T-helper 17 cell (primary cell): ENCODE measurements at regions not wholly inside any gene's neighbourhood (a gene's known extent, or its start where the extent isn't known, plus 50 kb on each side); places are given as distances from the start of the nearest gene placed in this dataset.
"Not testable (repeated sequence)": the region's sequence is repeated elsewhere in the genome, so short reads cannot be mapped to it uniquely, and the experiment has no call there.

Source experiments
- ATAC-seq: fragments of 150-1000 bp; cut with Tn5 transposase; 2 replicates; pipeline ENCODE4 v1.10.0; 2021; ENCODE audit warnings: mild to moderate bottlenecking, moderate library complexity
- DNase-seq, 3 donors: peaks; one replicate each; pipeline versions ENCODE4 v3.0.0 to v3.0.0-alpha.2; 2020 to 2021
- H3K9me3 ChIP-seq: one replicate; pipeline ENCODE4 v1.7.0; 2013; ENCODE audit warnings: low read length, mild to moderate bottlenecking; ENCODE audit not compliant: control insufficient read depth, poor library complexity, severe bottlenecking
- H3K27ac Mint-ChIP-seq: one replicate; pipeline ENCODE4 v1.8.0; 2022; ENCODE audit warnings: mild to moderate bottlenecking, moderate library complexity, mixed read lengths
- H3K27me3 Mint-ChIP-seq: one replicate; pipeline ENCODE4 v1.8.0; 2022; ENCODE audit warnings: mixed read lengths
- H3K36me3 Mint-ChIP-seq: one replicate; pipeline ENCODE4 v1.8.0; 2022; ENCODE audit warnings: low read depth, mixed read lengths
- H3K4me1 Mint-ChIP-seq: one replicate; pipeline ENCODE4 v1.8.0; 2022; ENCODE audit warnings: mild to moderate bottlenecking, mixed read lengths
- H3K4me3 Mint-ChIP-seq: one replicate; pipeline ENCODE4 v1.8.0; 2022; ENCODE audit warnings: mild to moderate bottlenecking, moderate library complexity, mixed read lengths

DNA sequence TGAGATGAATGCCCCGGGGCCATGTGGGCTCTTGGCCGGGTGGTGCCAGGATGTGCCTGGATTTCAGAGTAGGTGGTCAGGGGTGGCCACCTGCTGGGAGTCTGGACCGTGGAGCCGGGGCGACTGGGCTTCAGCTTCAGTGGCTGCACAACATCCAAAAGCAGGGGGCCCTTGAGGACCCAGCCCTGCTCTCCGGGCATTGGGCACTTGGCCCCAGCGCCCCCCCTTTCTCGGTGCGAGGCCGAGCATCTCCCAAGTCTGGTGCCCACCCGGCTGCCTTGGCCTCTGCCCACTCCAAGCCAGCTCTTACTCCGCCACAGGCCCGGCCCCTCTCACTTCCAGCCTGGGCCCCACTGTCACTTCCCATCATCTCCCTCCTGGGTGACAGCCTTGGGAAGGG lies 4429.0 kb upstream of the TPTE start:
- H3K4me1 Mint-ChIP-seq, H3K27ac Mint-ChIP-seq, H3K4me3 Mint-ChIP-seq, H3K27me3 Mint-ChIP-seq, H3K9me3 ChIP-seq, H3K36me3 Mint-ChIP-seq, DNase-seq, ATAC-seq: not testable (repeated sequence)

DNA sequence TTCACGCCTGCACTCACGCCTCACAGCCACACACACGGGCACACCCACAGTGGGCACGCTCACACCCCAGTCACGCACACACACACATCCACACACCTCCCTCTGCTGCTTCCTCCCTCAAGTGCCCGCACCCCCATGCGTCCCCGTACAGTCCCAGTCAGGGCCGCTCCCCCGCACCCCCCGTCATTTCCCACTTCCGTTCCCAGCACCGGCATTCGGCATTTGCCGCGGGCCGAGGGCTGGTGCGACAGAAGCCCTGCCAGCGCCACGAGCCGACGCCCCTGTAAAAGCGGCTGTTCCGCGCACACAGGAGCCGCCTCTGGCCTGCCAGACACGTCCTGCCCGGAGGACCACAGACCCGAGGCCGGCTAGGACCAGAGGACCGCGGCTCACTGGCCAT lies 4428.0 kb upstream of the TPTE start:
- H3K27ac Mint-ChIP-seq, ATAC-seq, H3K4me1 Mint-ChIP-seq, H3K36me3 Mint-ChIP-seq, H3K4me3 Mint-ChIP-seq, DNase-seq, H3K9me3 ChIP-seq, H3K27me3 Mint-ChIP-seq: not testable (repeated sequence)

DNA sequence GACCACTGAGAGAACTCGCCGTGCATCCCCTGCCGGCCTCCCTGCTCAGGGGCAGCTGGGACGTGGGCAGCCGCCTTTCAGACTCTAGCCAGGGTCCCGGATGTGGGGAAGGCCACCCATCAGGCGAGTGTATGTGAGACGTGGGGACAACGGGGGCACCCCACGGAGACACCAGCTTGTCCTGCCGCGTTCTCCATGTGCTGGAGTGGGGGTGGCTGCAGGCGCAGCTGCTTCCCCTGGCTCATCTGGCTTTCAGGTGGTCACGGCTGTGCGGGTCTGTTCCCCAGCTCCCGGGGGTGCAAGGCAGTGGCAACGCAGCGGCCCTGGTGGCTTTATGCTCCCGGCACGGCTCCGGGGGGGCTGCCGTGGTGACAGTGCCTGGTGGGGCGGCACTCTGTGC lies 4427.5 kb upstream of the TPTE start:
- not testable (repeated sequence) for DNase-seq, H3K4me3 Mint-ChIP-seq, H3K9me3 ChIP-seq, H3K27me3 Mint-ChIP-seq, H3K27ac Mint-ChIP-seq, H3K4me1 Mint-ChIP-seq, ATAC-seq, H3K36me3 Mint-ChIP-seq

DNA sequence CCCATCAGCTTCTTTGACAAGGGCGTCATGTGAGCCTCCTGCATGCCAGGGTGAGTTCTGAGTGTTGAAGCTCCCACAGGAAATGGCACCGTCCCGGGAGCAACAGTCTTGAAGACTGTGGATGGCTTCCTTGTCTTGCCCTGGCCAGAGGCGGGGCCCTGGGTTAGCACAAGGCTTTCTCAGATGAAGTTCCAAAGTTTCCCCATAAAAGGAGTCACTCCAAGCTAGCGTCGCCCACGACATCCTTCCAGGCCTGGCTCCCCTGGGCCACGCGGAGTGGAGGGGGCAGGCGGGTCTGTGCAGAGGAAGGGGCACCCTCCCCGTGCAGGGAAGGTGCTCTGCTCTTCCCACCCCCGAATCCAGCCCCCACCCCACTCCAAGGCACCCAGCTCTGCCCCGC lies 4426.1 kb upstream of the TPTE start:
- H3K9me3 ChIP-seq, H3K27me3 Mint-ChIP-seq, H3K4me3 Mint-ChIP-seq, ATAC-seq, H3K36me3 Mint-ChIP-seq, H3K4me1 Mint-ChIP-seq, H3K27ac Mint-ChIP-seq, DNase-seq: not testable (repeated sequence)

DNA sequence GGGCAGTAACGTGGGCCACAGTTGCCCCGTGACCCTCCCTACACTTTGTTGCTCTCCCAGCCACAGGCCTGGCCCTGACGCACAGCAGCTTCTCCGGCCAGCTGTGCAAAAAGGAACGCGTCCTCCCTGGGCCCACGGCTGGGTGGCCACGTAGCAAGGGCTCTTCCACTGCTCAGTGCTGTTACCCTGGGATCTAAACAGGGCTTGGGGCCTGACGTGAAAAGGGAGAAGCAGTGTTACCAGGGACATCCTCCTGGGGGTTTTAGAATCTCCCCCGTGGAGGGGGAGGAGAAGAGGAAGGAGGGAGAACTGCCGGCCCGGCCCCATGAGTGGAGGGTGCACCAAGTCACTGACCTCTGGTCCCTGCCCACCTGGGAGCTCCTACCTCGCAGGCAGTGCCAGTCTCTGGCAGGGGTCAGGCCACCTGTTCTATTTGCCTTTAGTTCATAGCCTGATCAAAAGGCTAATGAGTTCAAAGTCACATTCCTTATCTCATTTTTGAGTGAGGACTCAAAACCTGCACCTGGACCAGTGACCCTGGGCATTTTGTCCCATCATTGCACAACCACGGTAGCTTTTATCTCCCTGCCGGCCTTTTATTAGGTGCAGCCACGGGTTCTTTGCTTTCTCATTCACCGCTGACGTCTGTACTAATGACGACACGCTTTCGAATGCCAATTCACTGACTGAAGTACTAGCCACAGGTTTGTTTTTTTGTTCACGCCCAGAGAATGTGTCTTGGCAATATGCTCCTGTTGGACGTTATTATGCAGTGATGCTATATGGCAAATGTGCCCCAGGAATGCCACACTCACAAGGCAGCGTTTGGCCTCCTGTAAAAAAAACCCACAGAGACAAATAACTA lies 4424.6 kb upstream of the TPTE start:
- not testable (repeated sequence) for H3K27ac Mint-ChIP-seq, ATAC-seq, H3K27me3 Mint-ChIP-seq, H3K9me3 ChIP-seq, DNase-seq, H3K4me1 Mint-ChIP-seq, H3K4me3 Mint-ChIP-seq, H3K36me3 Mint-ChIP-seq

DNA sequence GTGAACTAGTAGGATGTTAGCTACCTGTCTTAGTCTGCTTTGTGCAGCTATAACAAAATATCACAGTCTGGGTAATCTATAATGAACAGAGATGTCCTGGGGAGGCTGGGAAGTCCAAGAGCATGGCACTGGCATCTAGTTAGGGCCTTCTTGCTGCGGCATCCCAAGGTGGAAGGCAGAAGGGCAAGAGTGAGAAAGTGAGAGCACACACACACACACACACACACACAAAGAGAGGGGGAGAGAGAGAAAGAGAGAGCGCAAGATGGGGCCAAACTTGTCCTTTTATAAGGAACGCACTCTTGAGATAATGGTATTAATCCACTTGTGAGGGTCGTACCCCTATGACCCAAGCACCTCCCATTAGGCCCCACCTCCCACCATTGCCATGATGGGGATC lies 4423.6 kb upstream of the TPTE start:
- not testable (repeated sequence) for H3K4me1 Mint-ChIP-seq, H3K36me3 Mint-ChIP-seq, ATAC-seq, H3K9me3 ChIP-seq, H3K27ac Mint-ChIP-seq, H3K27me3 Mint-ChIP-seq, DNase-seq, H3K4me3 Mint-ChIP-seq

DNA sequence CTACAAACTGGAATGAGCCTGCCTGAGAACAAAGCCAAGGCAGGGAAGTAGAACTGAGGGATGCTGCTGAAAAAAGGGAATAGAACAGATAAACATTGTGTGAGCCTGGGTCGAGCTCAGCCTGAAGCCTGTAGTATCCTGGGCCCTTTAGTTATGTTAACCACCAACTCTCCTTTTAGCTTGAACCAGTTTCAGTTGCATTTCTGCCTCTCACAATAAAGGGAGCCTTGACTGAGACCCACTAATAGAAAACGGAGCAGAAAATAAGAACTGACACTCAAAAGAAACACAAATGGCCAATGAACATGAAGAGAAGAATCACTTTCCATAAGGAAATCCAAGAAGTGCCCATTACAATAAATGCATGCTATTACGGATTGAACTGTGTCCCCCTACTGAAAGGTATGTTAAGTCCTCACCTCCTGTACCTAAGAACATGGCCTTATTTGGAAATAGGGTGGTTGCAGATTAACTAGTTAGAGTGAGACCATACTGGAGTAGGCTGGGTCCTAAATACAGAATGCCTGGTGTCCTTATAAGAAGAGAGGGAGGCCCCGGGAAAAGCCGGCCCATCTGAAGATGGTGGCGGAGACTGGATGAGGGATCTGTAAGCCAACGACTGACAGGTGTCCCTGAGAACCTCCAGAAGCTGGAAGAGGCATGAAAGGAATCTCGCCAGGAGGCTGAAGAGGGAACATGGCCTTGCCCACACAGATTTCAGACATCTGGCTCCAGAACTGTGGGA lies 4423.0 kb upstream of the TPTE start:
- not testable (repeated sequence) for H3K36me3 Mint-ChIP-seq, H3K9me3 ChIP-seq, H3K27me3 Mint-ChIP-seq, DNase-seq, H3K27ac Mint-ChIP-seq, ATAC-seq, H3K4me3 Mint-ChIP-seq, H3K4me1 Mint-ChIP-seq

DNA sequence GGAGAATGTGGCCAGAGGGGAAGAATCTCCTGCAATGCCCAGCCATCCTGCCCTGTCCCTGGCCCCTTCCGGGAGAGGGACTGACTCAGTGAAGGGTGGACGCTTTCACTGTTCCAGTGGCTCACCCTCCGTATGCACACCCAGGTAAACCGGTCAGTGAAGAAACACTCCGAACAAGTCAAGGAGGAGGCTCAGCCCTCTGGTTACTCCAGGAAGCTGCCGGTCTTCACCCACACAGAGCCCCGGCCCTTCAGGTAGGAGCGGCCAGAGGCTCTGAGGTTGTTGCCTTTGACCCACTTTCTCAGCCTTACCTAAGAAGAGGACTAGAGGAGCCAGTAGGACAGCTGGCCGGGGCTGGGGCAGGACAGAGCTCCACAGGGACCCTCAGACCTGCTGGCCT lies 4419.8 kb upstream of the TPTE start:
- not testable (repeated sequence) for H3K27ac Mint-ChIP-seq, ATAC-seq

DNA sequence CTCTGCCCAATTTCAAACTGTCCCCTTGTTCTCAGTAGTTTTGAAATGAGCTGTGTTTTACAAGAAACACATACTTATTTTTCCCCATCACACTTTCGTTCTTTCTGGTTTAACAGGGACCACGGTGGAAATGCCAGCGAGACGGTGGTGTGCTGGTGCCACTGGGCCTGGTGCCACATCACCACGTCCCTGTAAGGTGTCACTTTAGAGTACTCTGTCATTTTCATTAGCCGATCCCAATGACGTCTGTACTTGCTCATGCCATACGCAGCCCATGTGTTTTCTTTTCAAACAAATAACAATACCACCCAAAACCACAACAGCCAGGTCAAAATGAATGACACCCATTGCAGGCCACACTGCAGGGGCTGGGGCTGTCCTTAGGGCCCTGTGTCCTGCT lies 4416.8 kb upstream of the TPTE start:
- not testable (repeated sequence) for ATAC-seq, H3K27ac Mint-ChIP-seq, H3K36me3 Mint-ChIP-seq, DNase-seq, H3K4me1 Mint-ChIP-seq, H3K27me3 Mint-ChIP-seq, H3K4me3 Mint-ChIP-seq, H3K9me3 ChIP-seq

More for the DNA sequence above, 4419.8 kb upstream of the TPTE start:
- H3K36me3 Mint-ChIP-seq, H3K27me3 Mint-ChIP-seq, H3K4me1 Mint-ChIP-seq, H3K4me3 Mint-ChIP-seq, DNase-seq, H3K9me3 ChIP-seq: not testable (repeated sequence)

DNA sequence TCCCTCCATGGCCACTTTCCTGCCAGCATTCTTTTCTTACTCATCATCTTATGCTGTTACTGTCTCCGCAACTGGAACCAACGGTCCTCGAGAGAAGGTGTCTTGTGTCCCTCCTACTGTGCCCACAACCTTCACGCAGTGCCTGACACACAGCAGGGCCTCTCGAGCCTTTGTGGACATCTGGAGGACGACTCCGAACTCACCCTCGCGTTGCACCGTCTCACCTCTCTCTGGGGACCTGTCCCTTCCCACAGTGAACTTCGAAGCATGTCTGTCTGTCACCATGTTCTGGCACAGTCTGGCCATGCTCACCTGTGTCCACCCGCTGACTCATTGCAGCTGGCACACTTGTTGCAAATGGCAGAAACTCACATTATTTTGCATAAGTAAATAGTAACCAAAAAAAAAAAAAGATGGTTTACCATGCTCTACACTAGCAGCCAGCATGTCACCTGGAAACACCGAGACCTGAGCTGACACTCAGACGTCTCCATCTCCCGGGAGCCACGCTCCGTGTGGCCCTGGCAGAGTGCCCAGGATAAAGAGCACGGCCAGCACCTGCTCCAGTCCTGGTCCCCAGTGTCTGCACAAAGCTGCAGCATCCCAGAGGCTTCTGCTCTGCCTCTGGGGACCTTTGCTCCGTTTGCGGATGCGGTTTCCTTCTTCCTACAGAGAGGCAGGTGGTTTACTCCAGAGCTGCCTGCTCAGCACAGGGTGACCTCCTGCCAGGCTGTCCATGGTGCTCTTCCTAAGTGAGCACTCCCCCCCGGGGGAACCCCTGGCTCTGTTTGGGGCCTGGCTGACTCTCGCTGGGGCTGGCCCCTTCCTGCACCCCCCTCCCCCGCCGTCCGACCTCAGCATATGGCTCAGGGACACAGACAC lies 4414.5 kb upstream of the TPTE start:
- not testable (repeated sequence) for DNase-seq, H3K27ac Mint-ChIP-seq, H3K4me3 Mint-ChIP-seq, H3K36me3 Mint-ChIP-seq, H3K4me1 Mint-ChIP-seq, H3K27me3 Mint-ChIP-seq, H3K9me3 ChIP-seq, ATAC-seq

DNA sequence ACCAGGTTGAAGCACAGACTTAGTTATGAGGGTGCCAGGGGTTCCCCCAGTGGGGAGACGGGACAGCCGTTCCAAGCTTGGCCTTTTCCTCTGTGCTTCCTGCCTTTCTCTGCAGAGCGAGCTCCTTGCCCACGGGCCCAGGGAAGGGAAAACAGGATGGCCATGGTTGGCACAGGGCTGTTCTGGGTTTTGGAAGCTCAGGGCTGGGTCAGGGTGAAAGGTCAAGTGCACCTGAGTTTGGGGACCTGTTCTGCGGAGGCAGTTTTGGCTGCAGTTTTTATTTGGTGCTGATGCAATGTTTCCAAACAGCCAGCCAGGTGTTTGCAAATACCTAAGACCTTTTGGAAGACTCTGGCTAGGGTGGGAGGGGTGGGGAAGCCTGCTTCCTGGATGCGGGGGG lies 4412.5 kb upstream of the TPTE start:
- H3K36me3 Mint-ChIP-seq, ATAC-seq, H3K9me3 ChIP-seq, H3K4me1 Mint-ChIP-seq, H3K27me3 Mint-ChIP-seq, H3K4me3 Mint-ChIP-seq, DNase-seq, H3K27ac Mint-ChIP-seq: not testable (repeated sequence)

DNA sequence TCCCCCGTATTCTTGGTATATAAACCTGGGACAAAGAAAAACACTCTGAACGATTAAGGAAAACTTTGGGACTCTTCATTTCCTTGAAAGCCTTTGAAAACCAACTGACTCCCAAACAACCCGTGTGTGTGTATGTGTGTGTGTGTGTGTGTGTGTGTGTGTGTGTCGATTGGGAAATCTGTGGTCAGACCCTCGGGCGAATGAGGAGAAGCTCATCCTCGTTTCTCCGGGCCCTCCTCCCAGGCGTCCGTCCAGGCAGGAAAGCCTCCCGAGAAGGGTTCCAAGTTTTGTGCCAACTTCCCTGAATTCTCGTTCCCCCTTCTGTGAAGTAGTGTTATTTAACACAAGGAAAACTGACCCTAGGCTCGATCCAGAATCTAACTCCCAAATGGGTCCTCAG lies 4411.6 kb upstream of the TPTE start:
- not testable (repeated sequence) for DNase-seq, H3K27me3 Mint-ChIP-seq, H3K4me3 Mint-ChIP-seq, H3K36me3 Mint-ChIP-seq, H3K4me1 Mint-ChIP-seq, ATAC-seq, H3K27ac Mint-ChIP-seq, H3K9me3 ChIP-seq

DNA sequence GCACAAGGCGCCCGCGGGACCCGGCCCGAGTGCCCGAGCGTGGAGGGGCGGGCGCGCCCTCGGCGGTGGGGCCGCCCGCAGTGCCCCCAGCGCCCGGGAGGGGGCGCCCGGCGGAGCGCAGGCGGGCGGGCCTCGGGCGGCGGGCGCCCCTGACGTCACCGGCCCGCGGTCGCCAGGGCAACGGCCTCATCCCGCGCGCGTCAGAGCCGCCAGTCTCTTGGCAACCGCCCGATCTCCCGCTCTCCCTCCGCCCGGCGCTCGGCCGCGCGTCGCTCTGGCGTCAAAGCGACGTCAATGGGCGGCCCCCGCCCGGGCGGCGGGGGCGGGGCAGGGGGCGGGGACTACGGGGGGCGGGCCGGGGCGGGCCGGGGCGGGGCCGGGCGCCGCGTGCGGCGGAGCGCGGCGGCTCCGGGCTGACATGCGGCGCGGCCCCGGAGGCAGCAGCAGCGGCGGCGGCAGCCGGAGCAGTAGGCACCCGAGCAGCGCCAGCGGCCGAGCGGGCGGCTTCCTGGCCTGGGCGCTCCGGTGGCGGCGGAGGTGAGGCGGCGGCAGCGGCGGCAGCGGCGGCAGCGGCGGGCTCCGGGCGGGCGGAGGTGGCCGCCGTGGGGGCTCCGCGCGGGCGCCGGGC lies 4410.6 kb upstream of the TPTE start:
- not testable (repeated sequence) for H3K9me3 ChIP-seq, H3K4me3 Mint-ChIP-seq, H3K27me3 Mint-ChIP-seq, H3K4me1 Mint-ChIP-seq, H3K36me3 Mint-ChIP-seq, H3K27ac Mint-ChIP-seq, DNase-seq
- peak; percentile 90 for ATAC-seq
